Glomerular endothelial cell (primary cell): ENCODE measurements at regions not wholly inside any gene's neighbourhood (a gene's known extent, or its start where the extent isn't known, plus 50 kb on each side); places are given as distances from the start of the nearest gene placed in this dataset.

Source experiments
- DNase-seq: peaks from one replicate; pipeline ENCODE4 v3.0.0-alpha.2; 2011; ENCODE audit warnings: low read depth, low spot score; ENCODE audit errors: extremely low read depth

DNA sequence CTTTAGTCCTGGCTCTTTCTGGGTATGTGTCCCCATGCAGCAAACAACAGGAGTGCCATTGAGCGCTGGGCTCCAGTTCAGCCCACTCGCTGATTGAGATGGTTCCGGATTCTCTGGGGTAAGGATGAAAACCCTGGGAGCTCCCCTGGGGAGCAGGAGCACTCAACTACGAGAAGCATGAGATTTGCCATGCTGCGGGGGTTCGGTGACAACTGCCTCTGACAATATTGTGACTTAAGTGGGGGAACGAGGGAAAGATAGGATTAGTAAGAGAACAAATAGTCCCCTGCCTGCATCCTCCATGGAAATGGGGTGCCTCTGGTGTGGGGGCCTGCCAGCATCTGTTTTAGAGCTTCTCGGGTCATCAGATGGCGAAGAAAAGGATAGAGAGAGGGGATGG is 123.6 kb upstream of the IPO9 start:
- no peak for DNase-seq

DNA sequence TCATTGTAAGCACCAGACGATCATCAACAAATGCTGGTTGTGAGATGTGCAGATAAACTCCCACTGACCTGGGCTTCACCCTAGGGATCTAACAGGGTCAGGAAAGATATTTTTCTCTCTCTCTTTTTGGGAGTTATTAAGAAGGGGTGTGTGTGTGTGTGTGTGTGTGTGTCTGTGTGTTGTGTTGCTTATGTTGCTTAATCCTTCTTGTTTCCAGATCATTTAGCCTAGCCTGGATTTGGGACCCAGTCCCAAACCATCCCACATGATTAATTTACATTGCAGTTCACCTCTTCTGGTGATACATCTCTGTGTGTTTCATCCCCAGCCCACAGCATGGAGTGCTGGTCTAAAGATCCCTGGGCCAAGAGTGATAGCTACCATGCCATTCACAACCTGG is 122.8 kb upstream of the IPO9 start:
- no peak for DNase-seq

DNA sequence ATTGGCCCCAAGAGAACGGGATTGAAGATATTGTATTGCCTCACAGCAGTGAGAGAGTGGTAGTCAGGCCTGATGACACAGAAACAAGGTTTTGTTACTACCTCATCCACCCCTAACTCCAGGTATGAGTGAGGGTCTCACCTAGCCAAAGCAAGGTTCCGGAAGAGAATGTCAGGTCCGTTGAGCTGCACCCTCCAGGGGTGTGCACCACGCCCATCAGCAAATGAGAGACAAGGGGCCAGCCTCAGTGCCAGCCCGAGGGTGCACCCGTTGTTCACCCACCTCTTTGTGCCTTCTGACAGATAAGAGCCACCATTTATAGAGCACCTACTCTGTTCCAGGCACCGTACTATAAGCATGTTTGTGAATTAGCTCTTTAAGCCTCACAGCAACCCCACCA is 121.9 kb upstream of the IPO9 start:
- DNase-seq = no peak

DNA sequence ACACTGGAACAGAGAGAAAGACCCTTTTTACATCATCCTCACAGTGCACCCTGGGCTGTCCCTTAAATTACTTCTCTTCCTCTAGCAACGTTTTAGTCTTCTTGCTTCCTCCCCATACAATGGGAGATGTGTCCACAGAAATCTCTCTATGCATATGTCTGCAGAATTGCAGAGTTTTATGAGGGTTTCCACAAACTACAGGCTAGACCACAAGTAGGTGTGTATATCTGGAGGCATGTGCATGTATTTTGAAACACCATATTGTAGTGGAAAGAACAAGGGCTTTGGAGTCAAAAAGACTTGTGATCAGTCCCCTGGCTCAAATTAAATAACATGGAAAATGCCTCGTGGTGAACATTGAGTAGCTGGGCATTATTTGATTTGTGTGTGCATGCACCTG is 121.3 kb upstream of the IPO9 start:
- no peak for DNase-seq

DNA sequence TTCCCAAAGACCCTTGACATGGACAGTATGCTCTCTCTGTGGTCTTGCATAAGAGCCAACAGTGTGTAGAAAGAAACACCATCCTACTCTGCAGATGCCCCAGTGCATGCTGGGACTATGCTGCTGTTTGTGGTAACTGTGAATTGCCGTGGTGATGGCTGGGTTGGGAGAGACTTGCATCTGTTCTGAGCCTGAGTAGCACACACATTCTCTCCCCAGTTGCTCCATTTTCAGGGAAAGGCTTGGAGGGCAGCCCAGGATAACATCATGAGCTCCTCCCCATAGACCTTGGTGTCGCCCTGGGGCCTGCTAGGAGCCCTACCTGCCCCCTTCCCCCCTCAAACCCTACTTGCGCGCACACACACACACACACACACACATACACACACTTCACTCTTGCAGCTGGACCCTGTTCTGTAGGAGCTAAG is 120.9 kb upstream of the IPO9 start:
- no peak for DNase-seq

DNA sequence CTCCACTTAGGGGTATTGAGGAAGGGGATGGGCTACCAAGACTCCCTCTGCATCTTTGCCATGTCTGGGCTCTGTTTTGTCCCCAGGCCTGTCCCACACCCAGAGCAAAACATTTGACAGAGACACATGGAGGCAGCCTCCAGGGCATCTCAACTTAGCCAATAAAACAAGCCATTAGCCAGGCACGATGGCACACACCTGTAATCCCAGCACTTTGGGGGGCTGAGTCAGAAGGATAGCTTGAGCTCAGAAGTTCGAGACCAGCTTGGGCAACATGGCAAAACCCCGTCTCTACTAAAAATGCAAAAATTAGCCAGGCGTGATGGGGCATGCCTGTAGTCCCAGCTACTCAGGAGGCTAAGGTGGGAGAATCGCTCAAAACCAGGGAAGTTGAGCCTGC is 120.3 kb upstream of the IPO9 start:
- DNase-seq = no peak

DNA sequence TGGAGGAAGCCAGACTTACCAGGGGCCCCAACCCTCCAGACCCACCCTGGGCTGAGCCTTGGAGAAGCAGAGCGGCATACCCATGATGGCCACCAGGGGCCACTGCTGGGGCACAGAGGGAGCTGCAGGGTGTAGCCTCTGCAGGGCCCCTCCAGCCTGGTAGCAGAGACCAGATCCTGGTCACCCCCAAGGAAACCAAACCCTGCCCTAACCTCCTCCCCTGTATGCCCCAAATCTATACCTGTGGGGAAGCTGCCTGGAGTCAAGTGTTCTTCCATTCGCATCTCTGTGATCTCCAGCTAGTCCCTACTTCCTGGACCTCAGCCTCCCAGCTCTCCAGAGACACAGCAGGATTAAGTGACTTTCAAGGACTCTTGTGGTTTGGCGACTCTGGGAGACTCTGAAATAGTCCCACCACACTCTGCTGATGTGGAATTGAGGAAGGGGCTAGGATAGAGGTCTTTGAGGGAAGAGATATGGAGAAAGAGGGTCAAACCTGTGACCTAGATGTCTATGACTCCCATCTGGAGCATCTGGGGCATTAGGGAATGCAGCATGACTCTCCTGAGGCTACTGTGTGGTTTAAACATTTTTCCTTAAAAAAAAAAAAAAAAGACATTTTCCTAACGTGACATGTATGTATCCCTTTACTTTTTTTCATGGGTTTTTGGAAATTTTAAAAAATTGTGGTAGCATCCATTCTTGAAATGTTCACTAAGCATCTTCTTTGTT is 119.2 kb upstream of the IPO9 start:
- DNase-seq = no peak

DNA sequence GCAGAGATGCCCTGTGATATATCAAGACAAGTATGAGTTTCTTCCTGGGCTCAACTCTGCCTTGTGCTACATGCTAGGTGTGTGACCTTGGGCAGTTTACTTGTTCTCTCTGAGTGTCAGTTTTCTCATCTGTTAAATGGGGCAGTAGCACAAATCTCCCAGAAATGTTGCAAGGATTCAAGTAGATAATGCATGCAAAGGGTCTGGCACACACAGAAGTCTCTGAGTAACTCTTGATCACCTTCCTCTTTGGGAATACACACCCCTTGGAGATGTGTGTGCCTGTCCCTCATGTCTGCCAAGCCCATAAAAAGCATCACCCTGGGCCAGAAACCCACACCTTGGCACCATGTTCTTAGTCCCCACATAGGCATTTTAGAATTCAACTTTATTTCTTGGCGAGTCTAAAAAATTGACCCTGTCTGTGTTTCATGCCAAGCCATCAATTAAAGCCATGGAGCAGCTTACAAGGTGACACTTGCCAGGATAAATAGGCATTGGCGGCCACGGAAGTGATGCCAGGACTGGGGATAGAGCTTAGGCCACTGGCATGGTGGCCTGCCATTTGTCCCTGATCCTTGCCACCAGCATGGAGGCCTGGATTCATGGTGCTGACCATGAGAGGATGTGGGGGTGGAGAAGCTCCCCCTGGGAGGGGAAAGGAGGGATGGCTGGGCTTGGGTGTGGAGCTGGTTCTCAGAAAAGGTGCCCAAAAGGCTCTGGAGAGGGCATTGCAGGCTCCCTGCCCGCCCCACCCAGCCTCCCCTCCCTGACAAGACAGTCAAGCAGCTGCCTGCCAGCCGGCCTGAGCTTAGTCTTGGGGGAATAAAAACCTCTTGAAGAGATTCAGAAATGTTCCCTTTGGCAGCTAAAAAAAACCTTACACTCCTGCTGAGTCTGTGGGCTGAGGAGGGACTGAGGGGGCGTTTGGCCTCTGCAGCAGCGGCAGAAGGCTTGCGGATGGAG is 118.0 kb upstream of the IPO9 start:
- DNase-seq = no peak

DNA sequence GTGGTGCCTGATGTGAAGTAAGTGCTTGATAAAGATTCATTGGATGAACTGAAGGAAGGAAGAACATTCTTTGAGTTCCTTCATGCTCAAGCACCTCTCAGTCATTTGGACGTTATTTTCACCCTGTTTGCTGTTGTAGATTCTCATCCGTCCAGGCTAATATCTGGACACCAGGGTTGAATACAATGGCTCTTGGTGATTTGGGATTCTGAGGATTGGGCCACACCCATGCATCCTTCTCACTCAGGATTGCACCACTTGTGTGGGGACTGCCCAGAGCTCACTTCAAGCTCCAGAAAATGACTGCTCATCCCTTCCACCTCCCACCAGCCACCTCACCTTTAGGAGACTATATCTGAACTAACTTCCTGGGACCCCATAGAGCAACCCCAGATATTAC is 117.1 kb upstream of the IPO9 start:
- no peak for DNase-seq

DNA sequence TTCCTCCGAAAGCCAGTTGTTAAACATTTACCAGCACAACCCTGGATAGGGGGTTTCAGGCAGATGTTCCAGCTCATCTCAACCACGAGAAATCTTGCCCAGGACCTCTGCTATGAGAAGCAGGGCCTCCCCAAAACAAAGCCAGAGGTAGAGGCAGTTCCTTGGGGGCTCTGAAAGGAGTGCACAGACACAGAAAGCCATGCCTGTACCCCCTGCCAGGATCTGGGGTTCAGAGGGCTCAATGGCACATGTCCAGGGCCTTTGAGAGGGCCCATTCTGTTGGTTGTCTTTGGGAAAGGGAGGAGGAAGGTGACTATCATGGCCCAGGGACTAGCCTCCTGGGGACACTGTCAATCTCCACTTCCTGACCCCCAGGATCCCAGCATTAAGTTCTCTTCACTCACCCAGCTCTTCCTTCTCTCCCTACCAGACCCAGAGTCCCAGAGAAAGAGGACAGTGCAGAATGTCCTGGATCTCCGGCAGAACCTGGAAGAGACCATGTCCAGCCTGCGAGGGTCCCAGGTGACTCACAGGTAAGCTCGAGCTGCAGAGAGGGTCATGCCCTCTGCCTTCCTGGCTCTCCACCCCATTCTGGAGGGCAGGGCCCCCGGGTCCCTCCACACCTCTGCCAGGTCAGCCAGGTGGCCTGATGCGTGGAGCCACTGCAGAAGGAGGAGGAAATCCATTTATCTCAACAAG is 116.4 kb upstream of the IPO9 start:
- DNase-seq = no peak

DNA sequence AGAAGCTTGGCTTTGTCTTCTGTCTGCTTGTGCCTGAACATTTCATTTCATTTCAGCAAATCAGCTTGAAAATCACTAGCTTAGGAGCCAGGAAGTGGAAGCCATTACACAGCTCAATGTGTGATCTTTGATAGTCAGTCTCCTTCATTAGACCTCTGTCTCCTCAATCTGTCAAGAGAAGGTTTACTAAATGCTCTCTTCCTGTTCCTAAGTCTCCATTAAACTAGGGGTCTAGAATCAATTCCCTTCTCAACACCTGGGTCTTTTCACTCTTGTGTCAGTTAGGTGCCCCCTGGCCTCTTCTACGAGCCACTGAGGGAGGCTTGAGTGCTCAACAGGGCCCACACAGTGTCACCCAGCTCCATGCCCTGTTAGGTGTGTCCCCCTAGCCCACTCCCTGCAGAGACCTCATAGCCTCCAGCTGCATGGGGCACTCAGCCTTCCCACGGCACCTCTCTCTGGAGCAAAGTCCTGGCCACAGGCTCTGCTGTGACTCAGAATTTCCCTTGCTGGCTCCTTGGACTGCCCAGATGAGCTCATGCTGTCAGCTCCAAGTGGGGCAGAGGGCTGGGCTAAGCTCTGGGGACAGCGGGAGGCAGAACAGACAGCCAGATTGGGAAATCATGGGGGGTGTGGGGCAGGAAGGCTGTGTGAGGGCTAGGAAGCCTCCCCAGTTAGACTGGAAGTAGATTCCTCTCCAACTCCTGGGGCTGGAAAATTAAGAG is 115.7 kb upstream of the IPO9 start:
- peak; percentile 77 for DNase-seq

DNA sequence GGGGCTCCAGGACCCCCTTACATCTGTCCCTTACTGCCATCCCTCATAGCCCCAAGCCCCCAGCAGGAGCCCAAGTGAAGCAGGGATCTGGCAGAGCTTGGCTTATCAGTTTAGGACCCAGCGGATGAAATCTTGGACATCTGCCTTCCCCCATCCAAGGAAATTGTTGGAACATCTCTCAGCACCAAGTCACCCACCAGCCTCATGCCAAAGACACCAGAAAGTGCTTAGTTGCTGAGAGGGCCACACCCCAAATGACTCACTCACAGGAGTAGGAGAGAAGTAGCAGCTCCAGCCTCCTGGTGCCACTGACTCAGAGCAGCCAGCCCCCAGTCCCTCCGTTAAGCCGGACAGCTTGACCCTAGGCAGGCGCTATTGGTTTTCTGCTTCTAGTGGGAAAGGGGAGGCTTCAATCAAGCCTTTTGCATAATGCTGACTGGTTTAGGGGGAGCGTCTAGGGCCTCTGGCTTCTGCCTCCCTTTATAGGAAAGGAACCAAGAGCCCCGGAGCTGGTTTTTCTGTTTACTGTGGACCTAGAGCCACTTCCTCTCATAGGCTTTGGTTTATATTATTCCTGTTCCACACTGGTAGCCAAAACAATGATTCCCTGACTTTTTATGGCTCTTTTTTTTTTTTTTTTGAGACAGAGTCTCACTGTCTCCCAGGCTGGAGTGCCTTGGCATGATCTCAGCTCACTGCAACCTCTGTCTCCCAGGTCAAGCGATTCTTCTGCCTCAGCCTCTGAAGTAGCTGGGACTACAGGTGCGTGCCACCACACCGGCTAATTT is 114.2 kb upstream of the IPO9 start:
- peak; percentile 52 for DNase-seq

DNA sequence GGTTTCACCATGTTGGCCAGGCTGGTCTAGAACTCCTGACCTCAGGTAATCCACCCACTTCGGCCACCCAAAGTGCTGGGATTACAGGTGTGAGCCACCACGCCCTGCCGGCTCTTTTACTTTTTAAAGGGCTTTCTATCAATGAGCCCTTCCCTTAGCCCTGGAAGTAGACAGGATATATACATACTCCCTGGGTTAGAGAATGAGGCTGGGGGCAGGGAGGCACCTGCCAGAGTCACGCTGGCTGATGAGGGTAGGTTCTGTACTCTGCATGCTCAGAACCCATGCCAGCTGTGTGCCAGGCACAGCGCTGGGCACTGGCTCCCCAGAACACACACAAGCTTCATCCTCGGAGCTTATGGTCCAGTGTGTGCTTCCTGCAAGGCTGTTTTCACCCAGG is 113.6 kb upstream of the IPO9 start:
- no peak for DNase-seq

DNA sequence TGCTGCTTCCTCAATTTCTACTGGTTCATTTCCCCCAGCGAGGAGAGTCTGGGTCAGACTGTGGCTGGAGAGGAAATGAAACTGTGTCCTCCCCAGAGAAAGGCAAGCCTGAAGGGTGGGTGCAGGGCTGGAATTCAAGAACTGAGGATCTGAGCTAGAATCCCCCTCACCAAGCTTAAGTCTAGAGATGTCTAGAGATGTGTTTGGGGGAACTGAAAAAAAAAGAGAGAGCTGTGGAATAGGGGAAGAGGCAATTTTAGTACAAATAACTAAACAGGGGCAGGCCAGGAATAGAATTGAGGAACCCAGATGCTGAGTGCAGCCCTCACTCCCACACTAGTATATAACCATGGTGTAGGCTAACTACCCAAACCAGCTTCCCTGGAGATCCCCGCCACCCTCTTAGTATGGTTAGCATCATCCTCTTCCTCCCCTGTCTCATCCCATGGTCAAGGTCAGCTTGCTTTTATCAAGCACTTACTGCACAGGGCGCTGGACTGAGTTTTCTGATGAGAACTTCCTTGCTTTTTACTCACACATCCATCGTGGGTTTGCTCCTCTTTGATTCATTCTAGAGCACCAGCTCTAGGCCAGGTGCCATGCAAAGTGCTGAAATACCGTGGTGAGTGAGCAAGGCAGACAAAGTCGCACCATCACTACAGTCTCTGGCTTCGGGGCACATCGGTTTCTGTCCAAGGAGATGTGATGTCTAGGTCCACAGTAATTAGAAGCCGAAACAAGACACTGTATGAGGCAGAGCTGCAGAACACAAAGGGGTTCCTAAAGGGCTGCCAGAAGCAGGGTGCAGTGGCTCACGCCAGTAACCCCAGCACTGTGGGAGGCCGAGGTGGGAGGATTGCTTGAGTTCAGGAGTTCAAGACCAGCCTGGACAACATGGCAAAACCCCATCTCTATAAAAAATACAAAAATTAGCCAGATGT is 112.9 kb upstream of the IPO9 start:
- DNase-seq = no peak

DNA sequence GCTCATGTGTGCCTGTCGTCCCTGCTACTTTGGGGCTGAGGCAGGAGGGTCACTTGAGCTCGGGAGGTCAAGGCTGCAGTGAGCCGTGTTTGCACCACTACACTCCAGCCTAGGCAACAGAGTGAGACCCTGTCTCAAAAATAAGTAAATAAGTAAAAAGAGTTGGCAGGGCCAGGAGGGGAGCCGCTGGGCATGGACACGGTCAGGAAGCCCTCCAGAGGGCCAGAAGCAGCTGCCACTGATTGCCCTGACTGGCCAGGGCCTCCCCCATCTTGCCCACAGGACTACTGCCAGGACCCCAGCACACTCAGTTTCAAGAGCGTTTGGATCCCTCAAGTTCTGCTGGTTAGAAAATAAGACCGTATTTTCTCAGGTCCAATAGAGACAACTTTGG is 112.2 kb upstream of the IPO9 start:
- DNase-seq = no peak

DNA sequence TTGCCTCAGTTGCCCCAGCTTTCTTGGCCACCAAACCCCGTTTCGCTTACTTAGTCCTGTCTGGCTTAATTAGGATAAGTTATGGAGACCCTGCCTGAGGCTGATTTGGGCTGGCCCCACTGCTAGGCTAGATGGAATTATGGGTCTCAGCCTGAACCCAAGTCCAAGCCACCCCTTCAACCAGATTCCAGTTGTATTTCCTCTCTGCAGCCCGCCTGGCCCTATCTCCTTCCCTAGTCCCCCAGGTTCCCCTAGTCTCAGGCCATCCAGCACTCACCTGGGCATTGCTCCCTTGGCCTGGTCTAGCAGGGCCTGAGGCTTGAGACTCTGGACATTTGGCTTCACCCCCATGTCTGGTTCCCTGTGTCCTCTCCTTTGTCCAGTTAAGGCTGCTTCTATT is 111.7 kb upstream of the IPO9 start:
- no peak for DNase-seq

DNA sequence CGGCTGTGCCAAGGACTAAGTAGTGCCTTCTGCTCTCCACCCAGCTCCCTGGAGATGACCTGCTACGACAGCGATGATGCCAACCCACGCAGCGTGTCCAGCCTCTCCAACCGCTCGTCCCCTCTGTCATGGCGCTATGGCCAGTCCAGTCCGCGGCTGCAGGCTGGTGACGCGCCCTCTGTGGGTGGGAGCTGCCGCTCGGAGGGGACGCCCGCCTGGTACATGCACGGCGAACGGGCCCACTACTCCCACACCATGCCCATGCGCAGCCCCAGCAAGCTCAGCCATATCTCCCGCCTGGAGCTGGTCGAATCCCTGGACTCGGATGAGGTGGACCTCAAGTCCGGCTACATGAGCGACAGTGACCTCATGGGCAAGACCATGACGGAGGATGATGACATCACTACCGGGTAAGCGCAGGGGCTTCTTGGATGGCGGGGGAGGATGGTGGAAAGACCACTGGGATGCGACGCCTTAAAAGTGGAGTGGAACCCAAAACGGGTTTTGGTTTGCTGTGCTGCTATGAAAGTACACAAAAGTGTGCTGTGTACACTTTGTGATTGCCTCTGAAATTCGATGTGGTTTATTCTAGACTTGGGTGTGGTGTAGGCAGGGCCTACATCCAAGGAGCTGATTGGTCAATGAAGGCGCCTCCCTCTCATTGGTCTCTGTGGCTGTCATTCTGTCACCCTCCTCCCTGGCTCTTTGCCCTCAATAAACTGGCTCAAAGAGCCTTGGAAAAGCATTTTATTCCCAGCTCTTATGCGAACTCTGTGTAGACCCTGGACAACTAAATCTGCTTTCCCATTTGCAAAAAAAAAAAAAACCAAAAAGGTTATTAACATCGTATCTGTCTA is 110.4 kb upstream of the IPO9 start:
- no peak for DNase-seq
